HAP-1 (cell line): ENCODE measurements at regions not wholly inside any gene's neighbourhood (a gene's known extent, or its start where the extent isn't known, plus 50 kb on each side); places are given as distances from the start of the nearest gene placed in this dataset.

Experiments used
- DNase-seq, 2 experiments: peaks; one replicate each; pipeline ENCODE4 v3.0.0-alpha.2; 2016 to 2020; ENCODE audit warnings: low spot score in 2 of 2
- H3K27me3 ChIP-seq: fragments of 250-450 bp; sonication (Bioruptor Pico); 2 replicates; pipeline ENCODE4 v1.5.1; 2020; ENCODE audit warnings: low read depth, mild to moderate bottlenecking, moderate library complexity
- H3K36me3 ChIP-seq: fragments of 250-450 bp; sonication (Bioruptor Pico); replicated peaks from 2 replicates; pipeline ENCODE4 v1.5.1; 2020; ENCODE audit warnings: mild to moderate bottlenecking
- H3K4me1 ChIP-seq: fragments of 250-450 bp; sonication (Bioruptor Pico); 2 replicates; pipeline ENCODE4 v1.5.1; 2020; ENCODE audit warnings: mild to moderate bottlenecking
- H3K4me3 ChIP-seq: fragments of 250-450 bp; sonication (Bioruptor Pico); 2 replicates; pipeline ENCODE4 v1.5.1; 2020; ENCODE audit warnings: mild to moderate bottlenecking, moderate library complexity
- H3K9me3 ChIP-seq: fragments of 250-450 bp; sonication (Bioruptor Pico); 2 replicates; pipeline ENCODE4 v1.5.1; 2020; ENCODE audit warnings: mild to moderate bottlenecking, moderate library complexity
- in situ Hi-C: fragments of 300-500 bp; cut with MboI; formaldehyde crosslinking; loops from 3 replicates; pipeline ENCODE4 v1.14.3; 2020; ENCODE audit warnings: low sequenced_read_pairs, inconsistent platforms, mixed read lengths

GRCh38 chr5:2015961-2016360 is 133.2 kb upstream of the IRX4 start:
- DNase-seq, result no peak
- H3K27me3 ChIP-seq, result no peaks in the 10 kb centered on the region

DNA sequence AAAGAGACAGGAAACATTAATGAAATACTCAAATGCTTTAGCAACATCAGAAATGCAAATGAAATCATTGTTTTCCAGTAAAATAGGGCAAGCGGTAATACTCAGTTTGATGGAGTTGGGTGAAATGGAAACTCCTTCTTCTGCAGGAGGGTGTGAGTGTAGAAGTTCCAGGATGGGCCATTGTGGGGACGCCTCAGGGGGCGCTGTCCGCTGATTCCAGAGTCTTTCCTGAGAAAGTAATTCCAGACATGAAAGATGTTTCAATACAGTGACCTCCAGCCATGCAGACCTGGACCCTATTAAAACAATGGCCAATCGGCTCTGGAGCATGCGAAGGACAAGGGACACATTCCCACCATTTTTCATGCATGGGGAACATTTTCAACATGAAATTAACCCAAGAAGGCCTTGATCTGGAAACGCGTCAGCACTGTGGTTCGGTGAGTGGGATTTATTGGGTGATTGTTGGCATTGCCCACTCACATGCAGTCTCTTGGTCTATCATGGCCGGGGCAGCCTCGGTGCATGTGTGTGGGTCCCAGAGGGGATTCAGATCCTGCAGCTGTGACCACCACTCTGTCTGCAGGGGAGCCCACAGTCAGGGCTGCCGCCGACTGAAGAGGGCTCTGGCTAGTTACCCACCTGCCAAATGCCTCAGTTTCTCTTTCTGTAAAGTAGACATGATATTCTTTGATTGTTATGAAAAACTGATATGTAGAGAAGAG is 132.6 kb upstream of the IRX4 start:
- H3K36me3 ChIP-seq, result no peaks in the 10 kb centered on the region
- DNase-seq, result no peak
- in situ Hi-C loops, result no loop called here
- no peak overlapping the region for H3K4me3 ChIP-seq
- no peaks in the 10 kb centered on the region for H3K9me3 ChIP-seq
- no peaks in the 10 kb centered on the region for H3K4me1 ChIP-seq
- H3K27me3 ChIP-seq, result no peaks in the 10 kb centered on the region

More at GRCh38 chr5:2015961-2016360, 133.2 kb upstream of the IRX4 start:
- Histone ChIP-seq H3K4me3 (no peak overlapping the region), H3K36me3 (no peaks in the 10 kb centered on the region), H3K4me1 (no peaks in the 10 kb centered on the region), H3K9me3 (no peaks in the 10 kb centered on the region)
- in situ Hi-C loops, result no loop called here

- no peaks in the 10 kb centered on the region for H3K27me3 ChIP-seq
- H3K36me3 ChIP-seq, result no peaks in the 10 kb centered on the region
- no peak for DNase-seq
- no peaks in the 10 kb centered on the region for H3K4me1 ChIP-seq
- H3K9me3 ChIP-seq, result no peaks in the 10 kb centered on the region
- in situ Hi-C loops, result no loop called here
- H3K4me3 ChIP-seq, result no peak overlapping the region
Observed at GRCh38 chr5:2014058-2014610, 131.4 kb upstream of the IRX4 start.

- Histone ChIP-seq H3K36me3 (no peaks in the 10 kb centered on the region), H3K27me3 (no peaks in the 10 kb centered on the region), H3K9me3 (no peaks in the 10 kb centered on the region), H3K4me1 (no peaks in the 10 kb centered on the region), H3K4me3 (no peak overlapping the region)
- DNase-seq, result no peak
- in situ Hi-C loops, result no loop called here
Observed at GRCh38 chr5:2013301-2014057, 130.8 kb upstream of the IRX4 start.

- Histone ChIP-seq H3K4me1 (no peaks in the 10 kb centered on the region), H3K27me3 (no peaks in the 10 kb centered on the region), H3K9me3 (no peaks in the 10 kb centered on the region), H3K4me3 (no peak overlapping the region), H3K36me3 (no peaks in the 10 kb centered on the region)
- DNase-seq, result no peak
- in situ Hi-C loops, result no loop called here
Observed at GRCh38 chr5:2012885-2013284, 130.2 kb upstream of the IRX4 start.

- in situ Hi-C loops, result no loop called here
- DNase-seq, result no peak
- Histone ChIP-seq H3K9me3 (no peaks in the 10 kb centered on the region), H3K27me3 (no peaks in the 10 kb centered on the region), H3K4me1 (no peaks in the 10 kb centered on the region), H3K4me3 (no peak overlapping the region), H3K36me3 (no peaks in the 10 kb centered on the region)
Observed at GRCh38 chr5:2011481-2012411, 129.0 kb upstream of the IRX4 start.

GRCh38 chr5:2010940-2011339 is 128.2 kb upstream of the IRX4 start:
- Histone ChIP-seq H3K4me1 (no peaks in the 10 kb centered on the region), H3K4me3 (no peak overlapping the region), H3K36me3 (no peaks in the 10 kb centered on the region), H3K27me3 (no peaks in the 10 kb centered on the region), H3K9me3 (no peaks in the 10 kb centered on the region)
- in situ Hi-C loops, result no loop called here
- no peak for DNase-seq

- Histone ChIP-seq H3K9me3 (no peaks in the 10 kb centered on the region), H3K4me3 (no peak overlapping the region), H3K36me3 (no peaks in the 10 kb centered on the region), H3K4me1 (no peaks in the 10 kb centered on the region), H3K27me3 (no peaks in the 10 kb centered on the region)
- in situ Hi-C loops, result no loop called here
- no peak for DNase-seq
Observed at GRCh38 chr5:2009986-2010914, 127.5 kb upstream of the IRX4 start.

DNA sequence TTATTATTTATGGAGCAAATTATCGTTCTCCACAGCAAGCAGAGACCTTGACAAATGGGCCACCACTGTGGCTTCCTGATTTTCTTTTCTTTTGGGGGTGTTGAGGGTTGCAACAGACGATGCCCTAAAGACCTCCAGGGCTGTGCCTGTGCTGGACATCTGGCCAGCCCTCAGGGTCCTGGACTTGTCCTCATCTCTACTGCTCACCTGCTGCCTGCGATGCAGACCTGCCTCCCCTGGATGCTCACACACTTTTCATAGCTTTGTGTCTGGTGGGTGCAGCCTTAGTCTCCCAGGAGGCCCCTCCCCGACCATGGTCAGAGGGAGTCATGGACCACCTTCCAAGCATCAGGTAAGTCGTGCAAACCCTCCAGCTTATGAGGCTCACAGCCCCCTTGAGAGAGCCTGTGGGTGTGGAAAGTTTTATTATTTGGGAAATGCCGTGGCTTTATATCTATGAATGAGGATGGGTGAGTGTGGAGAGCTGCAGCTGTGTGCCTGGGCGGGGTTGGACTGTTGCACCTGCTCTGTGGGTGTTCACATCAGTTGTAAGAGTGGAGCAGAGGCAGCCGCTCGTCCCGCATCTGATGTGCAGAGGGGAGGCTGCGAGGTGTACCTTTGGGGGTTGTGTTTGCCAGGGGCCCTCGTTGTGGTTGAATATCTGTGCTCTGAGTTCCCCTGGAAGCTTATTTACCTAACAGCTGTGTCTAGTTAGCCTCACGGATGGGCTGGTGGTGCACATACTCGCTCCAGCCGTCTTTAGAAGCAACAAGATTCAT is 126.3 kb upstream of the IRX4 start:
- no peak for DNase-seq
- H3K27me3 ChIP-seq, result no peaks in the 10 kb centered on the region
- no peaks in the 10 kb centered on the region for H3K36me3 ChIP-seq
- H3K4me3 ChIP-seq, result no peak overlapping the region
- in situ Hi-C loops, result no loop called here
- no peaks in the 10 kb centered on the region for H3K4me1 ChIP-seq
- H3K9me3 ChIP-seq, result no peaks in the 10 kb centered on the region

GRCh38 chr5:2007878-2008501 is 125.3 kb upstream of the IRX4 start:
- H3K36me3 ChIP-seq, result no peaks in the 10 kb centered on the region
- in situ Hi-C loops, result no loop called here
- no peaks in the 10 kb centered on the region for H3K4me1 ChIP-seq
- no peaks in the 10 kb centered on the region for H3K9me3 ChIP-seq
- no peak for DNase-seq
- H3K4me3 ChIP-seq, result no peak overlapping the region
- no peaks in the 10 kb centered on the region for H3K27me3 ChIP-seq

- Histone ChIP-seq H3K9me3 (no peaks in the 10 kb centered on the region), H3K4me3 (no peak overlapping the region), H3K27me3 (no peaks in the 10 kb centered on the region), H3K36me3 (no peaks in the 10 kb centered on the region), H3K4me1 (no peaks in the 10 kb centered on the region)
- no peak for DNase-seq
- in situ Hi-C loops, result no loop called here
Observed at GRCh38 chr5:2007496-2007877, 124.8 kb upstream of the IRX4 start.

DNA sequence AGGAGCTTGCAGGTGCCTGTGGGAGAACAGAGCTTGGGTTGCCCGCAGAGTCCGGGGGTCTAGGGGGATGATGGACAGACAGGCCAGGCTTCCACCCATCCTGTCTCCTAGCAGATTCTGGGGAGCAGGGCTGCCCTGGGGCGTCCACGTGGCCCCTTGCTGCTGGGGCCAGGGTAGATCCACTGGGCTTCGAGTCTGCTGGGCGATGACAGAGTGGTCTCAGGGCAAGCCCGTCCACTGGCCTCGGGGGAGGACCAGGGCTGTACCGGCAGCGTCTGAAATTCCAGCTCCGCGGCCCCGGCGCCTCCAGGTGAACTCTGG is 124.2 kb upstream of the IRX4 start:
- H3K36me3 ChIP-seq, result no peaks in the 10 kb centered on the region
- no peak for DNase-seq
- H3K4me1 ChIP-seq, result no peaks in the 10 kb centered on the region
- no peak overlapping the region for H3K4me3 ChIP-seq
- no peaks in the 10 kb centered on the region for H3K27me3 ChIP-seq
- no peaks in the 10 kb centered on the region for H3K9me3 ChIP-seq
- in situ Hi-C loops, result no loop called here
